ENCODE measurements at regions not wholly inside any gene's neighbourhood (a gene's known extent, or its start where the extent isn't known, plus 50 kb on each side); places are given as distances from the start of the nearest gene placed in this dataset.

- DNase-seq (ENCODE audit: low read depth) = no peak
These were observed 78.8 kb upstream of the ARHGAP28 start for GRCh38 chr18:6650747-6651146.

GRCh38 chr18:6652098-6652497 is 77.4 kb upstream of the ARHGAP28 start:
- DNase-seq (ENCODE audit: low read depth) = no peak

DNA sequence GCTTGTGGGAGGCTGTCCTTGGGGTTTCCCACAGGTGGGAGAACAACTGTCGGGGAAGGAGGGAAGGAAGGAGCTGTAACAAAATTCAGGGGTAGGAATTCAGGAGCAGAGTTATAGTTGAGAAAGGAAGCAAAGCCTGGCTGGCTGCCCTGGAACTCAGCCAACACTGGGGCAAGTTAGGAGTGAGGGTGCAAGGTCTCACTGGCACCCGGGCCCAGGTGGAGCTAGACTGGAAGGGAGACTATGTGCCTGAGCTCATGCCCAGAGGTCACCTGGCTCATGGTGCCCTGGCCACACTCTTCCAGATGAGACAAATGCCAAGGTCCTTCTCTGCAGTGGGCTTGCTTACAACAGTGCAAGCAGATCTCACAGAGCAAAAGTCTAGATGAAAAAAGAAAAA is 75.6 kb upstream of the ARHGAP28 start:
- DNase-seq (ENCODE audit: low read depth) = no peak

- DNase-seq (ENCODE audit: low read depth) = no peak
These were observed 69.4 kb upstream of the ARHGAP28 start for GRCh38 chr18:6659963-6660725.

GRCh38 chr18:6661692-6662415 is 67.7 kb upstream of the ARHGAP28 start:
- no peak for DNase-seq (ENCODE audit: low read depth)

DNA sequence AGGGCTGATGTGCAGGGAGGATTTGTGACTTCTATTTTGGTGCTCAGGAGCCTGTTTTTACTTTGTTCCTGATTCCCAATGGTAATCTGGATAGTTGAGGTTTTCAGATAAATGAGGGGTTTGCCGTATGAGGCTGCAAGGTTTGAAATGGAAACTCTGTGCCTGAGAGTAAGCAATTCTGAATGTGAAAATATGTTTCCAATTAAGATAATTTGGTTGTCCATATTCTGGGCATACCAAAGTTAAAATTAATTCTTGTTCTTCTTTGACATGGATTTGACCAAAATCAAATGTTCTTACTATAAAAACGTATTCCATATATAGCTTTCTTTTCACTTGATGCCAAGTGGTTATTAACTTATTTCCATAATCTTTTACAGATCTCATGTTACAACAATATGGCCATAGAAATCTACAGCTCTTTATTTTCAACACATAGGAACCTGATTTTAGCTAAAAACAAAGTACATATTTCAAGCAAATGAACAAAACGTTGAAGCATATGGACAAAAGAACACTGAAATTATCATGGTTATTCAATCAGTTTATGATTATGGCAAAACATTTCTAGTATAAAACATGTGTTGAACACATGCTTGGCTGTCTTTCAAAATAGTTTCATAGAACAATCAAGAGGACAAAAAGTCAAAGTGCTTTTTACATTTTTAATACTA is 63.4 kb upstream of the ARHGAP28 start:
- DNase-seq (ENCODE audit: low read depth) = no peak

GRCh38 chr18:6668836-6669235 is 60.7 kb upstream of the ARHGAP28 start:
- DNase-seq (ENCODE audit: low read depth) = no peak

DNA sequence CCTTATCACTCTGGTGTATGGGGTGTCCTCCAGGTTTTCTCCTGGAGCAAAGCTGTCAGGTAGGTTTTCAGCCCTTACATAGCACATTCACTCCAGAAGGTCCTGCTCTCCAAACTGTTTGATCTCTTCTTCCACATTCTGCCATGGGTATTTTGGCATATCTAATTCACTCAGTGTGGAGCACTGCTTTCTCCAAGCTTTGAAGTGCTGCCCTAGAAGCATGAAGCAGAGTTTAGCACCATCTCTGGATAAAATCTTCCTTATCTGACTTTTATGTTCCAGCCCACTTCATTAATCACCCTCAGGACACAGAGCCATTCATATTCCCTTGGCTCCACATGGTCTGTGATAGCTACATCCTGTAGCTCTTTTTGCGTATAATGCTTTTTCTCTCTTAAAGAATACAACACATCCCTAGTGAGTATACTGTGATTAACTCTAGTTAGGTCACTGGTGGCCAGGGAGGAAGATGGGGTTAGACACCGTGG is 56.7 kb upstream of the ARHGAP28 start:
- no peak for DNase-seq (ENCODE audit: low read depth)

DNA sequence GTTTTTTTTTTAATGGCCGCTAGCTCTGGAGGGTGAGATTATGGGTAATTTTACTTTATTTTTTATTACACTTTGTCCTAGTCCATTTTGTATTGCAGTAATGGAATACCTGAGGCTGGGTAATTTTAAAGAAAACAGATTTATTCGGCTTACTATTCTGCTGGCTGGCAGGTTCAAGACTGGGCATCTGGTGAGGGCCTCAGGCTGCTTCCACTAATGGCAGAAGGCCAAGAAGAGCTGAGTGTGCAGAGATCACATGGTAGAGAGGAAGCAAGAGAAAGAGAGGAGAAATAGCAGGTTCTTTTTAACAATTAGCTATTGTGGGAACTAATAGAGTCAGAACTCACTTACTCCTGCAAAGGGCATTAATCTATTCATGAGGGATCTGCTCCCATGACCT is 52.4 kb upstream of the ARHGAP28 start:
- DNase-seq (ENCODE audit: low read depth) = no peak

- no peak for DNase-seq (ENCODE audit: low read depth)
These were observed 50.3 kb upstream of the ARHGAP28 start for GRCh38 chr18:6679201-6679600.
